HepG2 (cell line): ENCODE measurements at regions not wholly inside any gene's neighbourhood (a gene's known extent, or its start where the extent isn't known, plus 50 kb on each side); places are given as distances from the start of the nearest gene placed in this dataset.

Experiments
- CCDC6 ChIP-seq: sonication (generic); formaldehyde crosslinking; IDR thresholded peaks from 2 replicates; pipeline ENCODE4 v1.8.1; 2022; ENCODE audit warnings: mild to moderate bottlenecking, missing genetic modification reagents, moderate library complexity
- ERF ChIP-seq: IDR thresholded peaks from 2 replicates; pipeline ENCODE4 v1.6.1; 2018; ENCODE audit warnings: missing biosample characterization, missing genetic modification reagents
- HNF4G ChIP-seq, 2 experiments: sonication (generic) in 1 of 2; formaldehyde crosslinking in 1 of 2; IDR thresholded peaks; 2 replicates each; pipeline versions ENCODE4 v1.4.0 to v1.6.1; 2011 to 2020; ENCODE audit warnings: borderline replicate concordance in 2 of 2, low read depth in 2 of 2, mild to moderate bottlenecking in 2 of 2, low read length in 1 of 2, missing genetic modification reagents in 1 of 2, moderate library complexity in 1 of 2
- MAFF ChIP-seq: IDR thresholded peaks from 2 replicates; pipeline ENCODE4 v1.6.1; 2011; ENCODE audit warnings: low read depth, low read length, improper control_type of control experiment
- MAFK ChIP-seq, 2 experiments: IDR thresholded peaks in 1 of 2; conservative IDR thresholded peaks in 1 of 2; 2 replicates each; pipeline ENCODE4 v1.6.1; 2011; ENCODE audit warnings: improper control_type of control experiment in 2 of 2, low read length in 2 of 2
- PRPF4 ChIP-seq: fragments of 200-400 bp; formaldehyde crosslinking; IDR thresholded peaks from 2 replicates; pipeline ENCODE4 v1.6.1; 2016; ENCODE audit warnings: low read length, low read depth; ENCODE audit not compliant: poor library complexity, severe bottlenecking
- WIZ ChIP-seq: sonication (generic); formaldehyde crosslinking; IDR thresholded peaks from 2 replicates; pipeline ENCODE4 v1.5.1; 2020; ENCODE audit warnings: mild to moderate bottlenecking, missing genetic modification reagents
- ZNF720 ChIP-seq: sonication (generic); formaldehyde crosslinking; IDR thresholded peaks from 2 replicates; pipeline ENCODE4 v1.4.0; 2020; ENCODE audit warnings: missing genetic modification reagents
- TF ChIP-seq, protein P1 (sequence below), 2 experiments: fragments of 450-650 bp in 1 of 2; sonication (generic) in 1 of 2; formaldehyde crosslinking in 1 of 2; IDR thresholded peaks; 2 replicates each; pipeline versions ENCODE4 v1.6.1 to v1.8.0; 2016 to 2022; ENCODE audit warnings: antibody characterized with exemption in 1 of 2, mild to moderate bottlenecking in 1 of 2, missing genetic modification reagents in 1 of 2
- TF ChIP-seq, protein P2 (sequence below): IDR thresholded peaks from 2 replicates; pipeline ENCODE4 v1.6.1; 2016; ENCODE audit warnings: low read depth, borderline replicate concordance
- TF ChIP-seq, protein P3 (sequence below): sonication (generic); formaldehyde crosslinking; IDR thresholded peaks from 2 replicates; pipeline ENCODE4 v1.5.0; 2020; ENCODE audit warnings: mild to moderate bottlenecking, missing genetic modification reagents
- TF ChIP-seq, protein P4 (sequence below): sonication (generic); formaldehyde crosslinking; IDR thresholded peaks from 2 replicates; pipeline ENCODE4 v1.9.0; 2021; ENCODE audit warnings: missing genetic modification reagents, mild to moderate bottlenecking, borderline replicate concordance

DNA sequence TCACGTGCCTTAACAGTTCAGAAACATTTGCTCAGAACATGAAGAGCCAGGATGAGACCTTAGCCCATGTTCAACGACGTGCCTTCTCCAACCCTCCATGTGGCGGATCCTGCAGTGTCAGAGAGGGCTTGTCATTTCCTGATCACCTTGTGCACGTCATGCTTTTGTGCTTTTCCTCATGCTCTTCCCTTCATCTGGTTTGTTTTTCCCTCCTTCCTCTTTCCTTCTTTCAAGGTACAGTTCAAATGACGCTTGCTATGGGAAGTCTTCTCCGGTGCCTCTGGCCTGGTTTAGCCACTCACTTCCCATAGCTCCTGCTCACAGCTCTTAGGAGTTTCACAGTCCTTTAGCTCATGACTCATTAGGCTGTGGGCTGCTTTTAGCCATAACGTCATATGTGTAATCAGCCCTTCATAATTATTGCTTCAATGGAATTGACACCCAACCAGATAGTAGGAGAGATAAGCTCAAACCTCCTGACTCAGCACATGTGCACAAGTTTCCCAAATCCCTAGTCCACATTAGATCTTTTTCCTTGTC, 102.7 kb upstream of the CNKSR3 start (continued):
- TF ChIP-seq, protein P1, sequence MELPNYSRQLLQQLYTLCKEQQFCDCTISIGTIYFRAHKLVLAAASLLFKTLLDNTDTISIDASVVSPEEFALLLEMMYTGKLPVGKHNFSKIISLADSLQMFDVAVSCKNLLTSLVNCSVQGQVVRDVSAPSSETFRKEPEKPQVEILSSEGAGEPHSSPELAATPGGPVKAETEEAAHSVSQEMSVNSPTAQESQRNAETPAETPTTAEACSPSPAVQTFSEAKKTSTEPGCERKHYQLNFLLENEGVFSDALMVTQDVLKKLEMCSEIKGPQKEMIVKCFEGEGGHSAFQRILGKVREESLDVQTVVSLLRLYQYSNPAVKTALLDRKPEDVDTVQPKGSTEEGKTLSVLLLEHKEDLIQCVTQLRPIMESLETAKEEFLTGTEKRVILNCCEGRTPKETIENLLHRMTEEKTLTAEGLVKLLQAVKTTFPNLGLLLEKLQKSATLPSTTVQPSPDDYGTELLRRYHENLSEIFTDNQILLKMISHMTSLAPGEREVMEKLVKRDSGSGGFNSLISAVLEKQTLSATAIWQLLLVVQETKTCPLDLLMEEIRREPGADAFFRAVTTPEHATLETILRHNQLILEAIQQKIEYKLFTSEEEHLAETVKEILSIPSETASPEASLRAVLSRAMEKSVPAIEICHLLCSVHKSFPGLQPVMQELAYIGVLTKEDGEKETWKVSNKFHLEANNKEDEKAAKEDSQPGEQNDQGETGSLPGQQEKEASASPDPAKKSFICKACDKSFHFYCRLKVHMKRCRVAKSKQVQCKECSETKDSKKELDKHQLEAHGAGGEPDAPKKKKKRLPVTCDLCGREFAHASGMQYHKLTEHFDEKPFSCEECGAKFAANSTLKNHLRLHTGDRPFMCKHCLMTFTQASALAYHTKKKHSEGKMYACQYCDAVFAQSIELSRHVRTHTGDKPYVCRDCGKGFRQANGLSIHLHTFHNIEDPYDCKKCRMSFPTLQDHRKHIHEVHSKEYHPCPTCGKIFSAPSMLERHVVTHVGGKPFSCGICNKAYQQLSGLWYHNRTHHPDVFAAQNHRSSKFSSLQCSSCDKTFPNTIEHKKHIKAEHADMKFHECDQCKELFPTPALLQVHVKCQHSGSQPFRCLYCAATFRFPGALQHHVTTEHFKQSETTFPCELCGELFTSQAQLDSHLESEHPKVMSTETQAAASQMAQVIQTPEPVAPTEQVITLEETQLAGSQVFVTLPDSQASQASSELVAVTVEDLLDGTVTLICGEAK (IDR thresholded peaks at IDR 0.05) = no peak
- TF ChIP-seq, protein P1 (CRISPR knock-in tag; IDR thresholded peaks at IDR 0.05) = no peak
- TF ChIP-seq, protein P2, sequence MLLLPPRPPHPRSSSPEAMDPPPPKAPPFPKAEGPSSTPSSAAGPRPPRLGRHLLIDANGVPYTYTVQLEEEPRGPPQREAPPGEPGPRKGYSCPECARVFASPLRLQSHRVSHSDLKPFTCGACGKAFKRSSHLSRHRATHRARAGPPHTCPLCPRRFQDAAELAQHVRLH = no peak
- TF ChIP-seq, protein P3, sequence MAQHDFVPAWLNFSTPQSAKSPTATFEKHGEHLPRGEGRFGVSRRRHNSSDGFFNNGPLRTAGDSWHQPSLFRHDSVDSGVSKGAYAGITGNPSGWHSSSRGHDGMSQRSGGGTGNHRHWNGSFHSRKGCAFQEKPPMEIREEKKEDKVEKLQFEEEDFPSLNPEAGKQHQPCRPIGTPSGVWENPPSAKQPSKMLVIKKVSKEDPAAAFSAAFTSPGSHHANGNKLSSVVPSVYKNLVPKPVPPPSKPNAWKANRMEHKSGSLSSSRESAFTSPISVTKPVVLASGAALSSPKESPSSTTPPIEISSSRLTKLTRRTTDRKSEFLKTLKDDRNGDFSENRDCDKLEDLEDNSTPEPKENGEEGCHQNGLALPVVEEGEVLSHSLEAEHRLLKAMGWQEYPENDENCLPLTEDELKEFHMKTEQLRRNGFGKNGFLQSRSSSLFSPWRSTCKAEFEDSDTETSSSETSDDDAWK (CRISPR knock-in tag) = no peak
- TF ChIP-seq CCDC6 (CRISPR knock-in tag) (no peak), MAFF (peak; percentile 72), ZNF720 (no peak), WIZ (CRISPR knock-in tag) (no peak), PRPF4 (no peak), HNF4G (IDR thresholded peaks at IDR 0.05; ENCODE audit: borderline replicate concordance, low read depth, low read length) (no peak), HNF4G (CRISPR knock-in tag; IDR thresholded peaks at IDR 0.05; ENCODE audit: borderline replicate concordance, low read depth) (no peak), ERF (no peak), MAFK (conservative IDR thresholded peaks at IDR 0.05 in 1 of 2, IDR thresholded peaks at IDR 0.05 in 1 of 2; ENCODE audit: low read length in 2 of 2) (peak; percentile 76 to 85)
- TF ChIP-seq, protein P4, sequence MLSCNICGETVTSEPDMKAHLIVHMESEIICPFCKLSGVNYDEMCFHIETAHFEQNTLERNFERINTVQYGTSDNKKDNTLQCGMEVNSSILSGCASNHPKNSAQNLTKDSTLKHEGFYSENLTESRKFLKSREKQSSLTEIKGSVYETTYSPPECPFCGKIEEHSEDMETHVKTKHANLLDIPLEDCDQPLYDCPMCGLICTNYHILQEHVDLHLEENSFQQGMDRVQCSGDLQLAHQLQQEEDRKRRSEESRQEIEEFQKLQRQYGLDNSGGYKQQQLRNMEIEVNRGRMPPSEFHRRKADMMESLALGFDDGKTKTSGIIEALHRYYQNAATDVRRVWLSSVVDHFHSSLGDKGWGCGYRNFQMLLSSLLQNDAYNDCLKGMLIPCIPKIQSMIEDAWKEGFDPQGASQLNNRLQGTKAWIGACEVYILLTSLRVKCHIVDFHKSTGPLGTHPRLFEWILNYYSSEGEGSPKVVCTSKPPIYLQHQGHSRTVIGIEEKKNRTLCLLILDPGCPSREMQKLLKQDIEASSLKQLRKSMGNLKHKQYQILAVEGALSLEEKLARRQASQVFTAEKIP (CRISPR knock-in tag) = no peak
